ENCODE measurements at regions not wholly inside any gene's neighbourhood (a gene's known extent, or its start where the extent isn't known, plus 50 kb on each side); places are given as distances from the start of the nearest gene placed in this dataset.

- TF ChIP-seq POLR2AphosphoS5 (IDR thresholded peaks at IDR 0.05) (no peak), POLR2A (IDR thresholded peaks at IDR 0.05) (no peak), CTCF (IDR thresholded peaks at IDR 0.05) (no peak), EP300 (IDR thresholded peaks at IDR 0.05) (no peak)
Observed at GRCh38 chr2:33723329-33723728, 124.2 kb upstream of the FAM98A start.
